Fibroblast of villous mesenchyme (primary cell): ENCODE measurements at regions not wholly inside any gene's neighbourhood (a gene's known extent, or its start where the extent isn't known, plus 50 kb on each side); places are given as distances from the start of the nearest gene placed in this dataset.

Experiments used
- DNase-seq: peaks from one replicate; pipeline ENCODE4 v3.0.0-alpha.2; 2010; ENCODE audit warnings: low read depth
- H3K4me3 ChIP-seq: 2 replicates; pipeline ENCODE4 v1.5.1; 2011; ENCODE audit warnings: low read depth, mild to moderate bottlenecking, low read length
- CTCF ChIP-seq: IDR thresholded peaks from 2 replicates; pipeline ENCODE4 v1.5.1; 2012; ENCODE audit warnings: low read depth, mild to moderate bottlenecking, low read length; ENCODE audit not compliant: insufficient read depth

DNA sequence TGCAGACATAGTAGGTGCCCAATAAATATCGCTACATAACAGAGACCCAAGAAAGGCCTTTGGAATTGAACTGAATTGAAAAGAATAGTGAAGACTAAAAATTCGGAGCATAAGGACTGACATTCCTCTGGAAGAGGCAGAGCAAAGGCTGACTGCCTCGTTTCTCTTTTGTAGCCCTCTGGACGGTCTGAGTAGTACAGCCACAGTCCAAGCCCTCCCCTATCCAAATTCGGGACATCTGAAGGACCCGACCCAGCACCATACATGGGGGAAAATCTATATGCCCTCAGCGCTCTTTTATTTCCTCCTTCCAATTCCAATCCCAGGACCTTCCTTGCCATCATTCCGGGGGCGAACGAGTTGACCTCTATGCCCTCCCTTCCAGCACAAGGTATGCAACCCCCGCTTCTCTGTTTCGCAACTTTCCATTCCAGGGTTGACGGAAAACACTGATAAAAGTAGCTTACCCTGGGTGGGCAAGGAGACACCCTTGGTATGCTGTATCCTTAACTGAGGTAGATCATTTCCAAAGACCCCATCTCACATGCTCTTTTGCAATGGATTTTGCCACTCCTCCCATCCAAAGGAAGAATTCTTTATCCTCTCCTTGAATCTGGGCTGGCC, 127.4 kb upstream of the MAP1LC3B2 start:
- no peak for DNase-seq
- no peak for TF ChIP-seq CTCF
- H3K4me3 ChIP-seq = no peak overlapping the region

- peak; percentile 66 for DNase-seq
- no peak overlapping the region for H3K4me3 ChIP-seq
- TF ChIP-seq CTCF = no peak
These were observed 126.8 kb upstream of the MAP1LC3B2 start for GRCh38 chr12:116432314-116432750.

DNA sequence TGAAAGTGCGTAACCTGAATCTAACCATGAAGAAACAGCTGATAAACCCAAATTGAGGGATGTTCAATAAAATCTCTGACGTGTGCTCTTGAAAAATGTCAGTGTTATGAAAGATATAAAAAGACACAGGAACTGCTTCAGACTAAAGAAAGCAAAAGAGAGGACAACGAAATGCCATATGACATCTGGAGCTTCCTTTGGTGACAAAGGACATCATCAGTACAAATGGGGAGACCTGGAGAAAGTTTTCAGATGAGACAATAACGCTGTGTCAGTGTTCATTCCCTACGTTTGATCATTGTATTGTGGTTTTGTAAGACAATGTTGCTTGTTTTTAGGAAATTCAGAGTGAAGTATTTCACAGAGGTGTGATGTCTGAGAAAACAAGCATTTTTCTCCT, 125.9 kb upstream of the MAP1LC3B2 start:
- DNase-seq = no peak
- no peak for TF ChIP-seq CTCF
- no peak overlapping the region for H3K4me3 ChIP-seq

- peak; percentile 97 for DNase-seq
- no peak for TF ChIP-seq CTCF
These were observed 124.8 kb upstream of the MAP1LC3B2 start for GRCh38 chr12:116434155-116435011.

DNA sequence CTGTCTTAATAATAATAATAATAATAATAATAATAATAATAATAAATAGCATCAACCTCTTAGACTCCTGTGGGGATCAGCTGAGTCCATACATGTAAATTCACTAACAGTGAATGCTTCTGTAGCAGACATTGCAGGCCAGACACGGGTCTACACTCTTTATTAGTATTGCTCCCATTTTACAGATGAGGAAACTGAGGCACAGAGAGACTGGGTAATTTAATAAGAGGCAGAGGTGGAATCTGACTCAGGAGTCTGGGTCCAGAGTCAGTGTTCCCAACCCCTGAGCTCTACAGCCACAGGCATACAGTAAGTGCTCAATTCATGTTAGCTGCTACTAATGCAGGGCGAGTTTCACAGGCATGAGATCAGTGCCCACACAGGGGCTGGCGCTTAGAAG, 123.2 kb upstream of the MAP1LC3B2 start:
- no peak overlapping the region for H3K4me3 ChIP-seq
- TF ChIP-seq CTCF = no peak
- DNase-seq = no peak

More at GRCh38 chr12:116434155-116435011, 124.8 kb upstream of the MAP1LC3B2 start:
- H3K4me3 ChIP-seq = peak overlapping the region; percentile 62

GRCh38 chr12:116436561-116437249, 122.5 kb upstream of the MAP1LC3B2 start:
- DNase-seq = no peak
- H3K4me3 ChIP-seq = no peak overlapping the region
- TF ChIP-seq CTCF = no peak
